DND-41 (cell line): ENCODE measurements at regions not wholly inside any gene's neighbourhood (a gene's known extent, or its start where the extent isn't known, plus 50 kb on each side); places are given as distances from the start of the nearest gene placed in this dataset.

Experiments
- EZH2 ChIP-seq: IDR thresholded peaks from 3 replicates; pipeline ENCODE4 v1.6.1; 2012; ENCODE audit warnings: borderline replicate concordance, low read depth, mild to moderate bottlenecking, moderate library complexity, low read length, inconsistent platforms; ENCODE audit not compliant: severe bottlenecking
- TF ChIP-seq, protein P1 (sequence below): IDR thresholded peaks from 2 replicates; pipeline ENCODE4 v1.5.1; 2012; ENCODE audit warnings: borderline replicate concordance, low read length, moderate library complexity, mild to moderate bottlenecking; ENCODE audit not compliant: poor library complexity, severe bottlenecking; ENCODE audit errors: extremely low read depth

DNA sequence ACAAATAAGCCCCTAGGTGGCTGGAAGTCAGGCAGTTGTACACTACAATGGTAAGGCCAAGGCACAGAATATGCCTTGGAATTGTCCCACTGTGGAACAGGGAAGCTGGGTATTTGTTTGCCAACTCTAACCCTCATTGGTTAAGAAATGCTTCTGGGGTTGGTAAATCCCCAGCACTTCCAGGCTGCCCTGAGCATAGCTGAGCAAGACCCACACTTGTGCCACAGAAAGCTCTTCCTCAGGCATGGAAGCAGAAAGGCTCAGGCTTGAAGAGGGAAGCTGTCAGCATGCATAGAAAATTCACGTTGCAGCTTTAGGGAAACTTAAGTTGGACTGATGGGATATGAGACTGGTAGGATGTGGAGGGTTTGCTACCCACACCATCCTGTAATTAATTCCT lies 86.9 kb upstream of the PLCL2 start:
- TF ChIP-seq, protein P1, sequence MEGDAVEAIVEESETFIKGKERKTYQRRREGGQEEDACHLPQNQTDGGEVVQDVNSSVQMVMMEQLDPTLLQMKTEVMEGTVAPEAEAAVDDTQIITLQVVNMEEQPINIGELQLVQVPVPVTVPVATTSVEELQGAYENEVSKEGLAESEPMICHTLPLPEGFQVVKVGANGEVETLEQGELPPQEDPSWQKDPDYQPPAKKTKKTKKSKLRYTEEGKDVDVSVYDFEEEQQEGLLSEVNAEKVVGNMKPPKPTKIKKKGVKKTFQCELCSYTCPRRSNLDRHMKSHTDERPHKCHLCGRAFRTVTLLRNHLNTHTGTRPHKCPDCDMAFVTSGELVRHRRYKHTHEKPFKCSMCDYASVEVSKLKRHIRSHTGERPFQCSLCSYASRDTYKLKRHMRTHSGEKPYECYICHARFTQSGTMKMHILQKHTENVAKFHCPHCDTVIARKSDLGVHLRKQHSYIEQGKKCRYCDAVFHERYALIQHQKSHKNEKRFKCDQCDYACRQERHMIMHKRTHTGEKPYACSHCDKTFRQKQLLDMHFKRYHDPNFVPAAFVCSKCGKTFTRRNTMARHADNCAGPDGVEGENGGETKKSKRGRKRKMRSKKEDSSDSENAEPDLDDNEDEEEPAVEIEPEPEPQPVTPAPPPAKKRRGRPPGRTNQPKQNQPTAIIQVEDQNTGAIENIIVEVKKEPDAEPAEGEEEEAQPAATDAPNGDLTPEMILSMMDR: no peak
- no peak for TF ChIP-seq EZH2
